Heart left ventricle (tissue), 13 donors: ENCODE measurements at regions not wholly inside any gene's neighbourhood (a gene's known extent, or its start where the extent isn't known, plus 50 kb on each side); places are given as distances from the start of the nearest gene placed in this dataset.

ENCODE experiments used
- CTCF ChIP-seq, 12 donors: fragments of 200-600 bp; sonication (generic) in 4 of 12; IDR thresholded peaks; one replicate each; pipeline versions ENCODE4 v1.5.0 to v1.8.0; 2018 to 2022; ENCODE audit warnings: antibody characterized with exemption in 12 of 12, mild to moderate bottlenecking in 5 of 12
- POLR2A ChIP-seq, 2 donors: fragments of 450-650 bp; IDR thresholded peaks; one replicate each; pipeline ENCODE4 v1.6.1; 2017; ENCODE audit warnings: antibody characterized with exemption in 2 of 2, mild to moderate bottlenecking in 2 of 2, moderate library complexity in 2 of 2
- donor health status: ischemic (EF 13 %, LVEDD 7.1; RV severe dilation, severe dysfunction).
- donor health status: DM: no; HTN: yes; CAD: no.
- donor health status: DM: no; HTN: no; CAD: no.
- donor health status: ischemic (EF 25% LVEDD 6.9; RV normal size, moderate dysfunction).
- donor health status: ischemic (EF 25% LVEDD 5.7; RV mildly dilated, moderate dysfunction).
- donor health status: ischemic (EF 35%, LVEDD 5.7; RV mildly dilated, moderate dysfunction).
- donor health status: nonischemic (EF 11% LVEDD 7.7; RV severe dilation, severe dysfunction).
- donor health status: DM: yes; HTN: yes; CAD: no.
- donor health status: PGD.
- donor health status: ischemic (EF 29% LVEDD 5.4; RV normal size, mild dysfunction).
- donor health status: nonischemic (EF 23%, LVEDD 6.1; RV moderate dilation, normal function).

DNA sequence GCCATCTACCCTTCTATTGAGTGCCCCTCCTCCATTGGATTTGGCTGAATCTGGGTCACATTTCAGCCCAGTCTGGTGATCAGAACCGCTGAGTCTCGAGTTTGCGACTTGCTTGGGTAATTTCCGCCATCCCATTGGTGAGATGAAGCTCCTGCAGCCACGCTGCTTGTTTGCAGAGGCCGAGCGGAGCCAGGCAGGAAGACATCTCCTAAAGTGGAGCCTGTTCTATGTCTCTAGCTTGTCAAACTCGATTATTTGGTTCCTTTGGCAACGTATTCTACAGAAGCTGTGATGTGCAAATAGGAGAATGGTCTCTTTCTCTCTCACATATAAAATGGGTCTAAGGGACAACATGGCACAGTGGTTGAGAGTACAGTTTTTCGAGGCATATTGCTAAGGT is 206.8 kb upstream of the PLXNA2 start:
- no peak for TF ChIP-seq CTCF (IDR thresholded peaks at IDR 0.05)
- no peak for TF ChIP-seq POLR2A (IDR thresholded peaks at IDR 0.05)
